ENCODE measurements at regions not wholly inside any gene's neighbourhood (a gene's known extent, or its start where the extent isn't known, plus 50 kb on each side); places are given as distances from the start of the nearest gene placed in this dataset.

GRCh38 chr13:95447814-95448213, 104.7 kb upstream of the CLDN10 start:
- DNase-seq (ENCODE audit: low spot score): no peak

DNA sequence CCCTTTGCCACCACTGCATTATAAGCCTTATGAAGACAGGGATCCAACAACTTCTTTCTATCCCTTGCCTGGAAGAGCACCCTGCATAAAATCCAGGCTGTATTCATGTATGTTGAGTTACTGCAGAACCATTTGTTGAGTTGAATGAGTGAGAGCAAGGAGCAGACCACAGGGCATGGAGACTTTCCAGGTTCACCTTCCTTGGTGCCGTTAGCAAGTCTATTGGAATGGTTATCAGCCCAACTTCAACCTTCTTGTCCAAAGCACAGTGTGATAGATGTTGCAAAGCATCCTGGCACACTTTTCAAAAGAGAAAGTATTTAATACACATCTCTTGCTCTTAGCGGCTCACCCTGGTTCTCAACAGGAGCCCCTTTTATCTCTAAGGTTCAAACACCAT, 100.9 kb upstream of the CLDN10 start:
- no peak for DNase-seq (ENCODE audit: low spot score)

- no peak for DNase-seq (ENCODE audit: low spot score)
These were observed 100.1 kb upstream of the CLDN10 start for GRCh38 chr13:95452375-95452774.

- DNase-seq (ENCODE audit: low spot score): peak; percentile 40
These were observed 96.7 kb upstream of the CLDN10 start for GRCh38 chr13:95455782-95456181.

- DNase-seq (ENCODE audit: low spot score): no peak
These were observed 95.7 kb upstream of the CLDN10 start for GRCh38 chr13:95456815-95457214.

- DNase-seq (ENCODE audit: low spot score): no peak
These were observed 95.2 kb upstream of the CLDN10 start for GRCh38 chr13:95457294-95457693.

GRCh38 chr13:95462801-95463200, 89.7 kb upstream of the CLDN10 start:
- no peak for DNase-seq (ENCODE audit: low spot score)

DNA sequence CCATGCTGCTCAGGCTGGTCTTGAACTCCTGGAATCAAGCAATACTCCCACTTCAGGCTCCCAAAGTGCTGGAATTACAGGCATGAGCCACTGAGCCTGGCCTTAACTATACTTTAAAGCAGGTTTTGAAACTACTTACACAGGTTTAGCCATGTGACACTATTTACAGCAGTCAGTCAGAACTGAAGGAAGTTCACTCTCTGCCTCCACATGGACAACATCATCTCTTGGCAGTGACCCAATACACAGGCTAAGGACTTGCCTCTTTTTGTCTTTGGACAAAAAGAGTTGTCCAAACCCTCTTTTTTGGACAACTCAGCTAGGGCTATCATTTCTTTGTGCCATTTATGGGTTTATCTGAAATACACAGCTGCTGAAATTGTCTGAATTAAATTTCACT, 89.0 kb upstream of the CLDN10 start:
- no peak for DNase-seq (ENCODE audit: low spot score)

- DNase-seq (ENCODE audit: low spot score): no peak
These were observed 81.8 kb upstream of the CLDN10 start for GRCh38 chr13:95470574-95471366.

DNA sequence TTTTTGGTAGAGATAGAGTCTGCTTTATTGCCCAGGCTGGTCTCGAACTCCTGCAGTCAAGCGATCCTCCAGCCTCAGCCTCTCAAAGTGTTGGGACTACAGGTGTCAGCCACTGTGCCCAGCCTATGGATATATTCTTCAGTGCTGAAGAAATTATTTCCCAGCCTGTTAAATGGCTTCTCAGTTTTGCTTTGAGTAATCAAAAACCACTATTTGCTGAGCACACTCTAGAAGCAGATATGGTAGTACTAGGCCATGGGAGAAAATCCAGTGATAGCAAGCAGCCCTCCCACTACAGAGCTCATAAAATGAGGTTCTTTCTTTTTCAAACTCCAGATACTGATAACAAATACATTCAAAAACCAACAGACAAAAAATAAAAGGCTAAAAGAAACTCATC, 80.6 kb upstream of the CLDN10 start:
- DNase-seq (ENCODE audit: low spot score): no peak

DNA sequence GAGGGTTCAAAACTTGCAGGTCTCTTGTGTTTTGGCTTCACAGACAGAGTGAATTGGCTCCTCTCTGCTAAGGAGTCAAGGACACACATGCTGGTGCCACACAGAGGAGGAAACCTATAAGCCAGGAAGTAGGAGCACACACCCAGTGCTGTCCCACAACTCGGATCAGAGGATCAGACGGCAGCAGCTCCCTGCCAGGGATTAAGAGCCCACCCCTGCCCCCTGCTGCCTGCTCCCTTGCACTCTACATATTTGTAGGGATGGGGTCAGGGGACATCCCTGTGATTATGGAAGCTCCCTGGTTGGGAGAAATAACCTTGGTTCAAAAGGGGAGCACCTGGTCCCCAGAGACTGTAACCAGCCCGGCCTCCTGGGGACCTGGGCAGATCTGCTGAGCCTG, 77.5 kb upstream of the CLDN10 start:
- DNase-seq (ENCODE audit: low spot score): no peak

DNA sequence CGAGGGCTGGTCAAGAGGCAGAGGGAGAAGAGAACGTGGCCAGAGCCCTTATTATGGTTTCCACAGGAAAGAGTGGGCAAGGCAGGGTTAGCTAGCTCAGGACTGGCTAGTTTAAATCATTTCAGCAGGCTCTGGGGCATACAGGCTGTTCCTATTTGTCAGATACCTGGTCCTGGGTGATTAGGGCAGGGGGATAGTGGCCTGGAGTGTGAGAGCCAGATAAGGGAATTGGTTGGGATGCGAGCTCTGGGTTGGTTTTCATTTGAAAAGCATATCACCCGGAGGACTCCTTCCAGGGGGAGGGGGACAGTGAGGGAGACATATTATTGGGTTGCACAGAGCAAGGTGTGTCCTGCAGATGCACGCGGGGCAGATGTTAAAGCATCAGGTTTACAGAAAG, 75.3 kb upstream of the CLDN10 start:
- DNase-seq (ENCODE audit: low spot score): no peak

- no peak for DNase-seq (ENCODE audit: low spot score)
These were observed 72.8 kb upstream of the CLDN10 start for GRCh38 chr13:95479731-95480130.

DNA sequence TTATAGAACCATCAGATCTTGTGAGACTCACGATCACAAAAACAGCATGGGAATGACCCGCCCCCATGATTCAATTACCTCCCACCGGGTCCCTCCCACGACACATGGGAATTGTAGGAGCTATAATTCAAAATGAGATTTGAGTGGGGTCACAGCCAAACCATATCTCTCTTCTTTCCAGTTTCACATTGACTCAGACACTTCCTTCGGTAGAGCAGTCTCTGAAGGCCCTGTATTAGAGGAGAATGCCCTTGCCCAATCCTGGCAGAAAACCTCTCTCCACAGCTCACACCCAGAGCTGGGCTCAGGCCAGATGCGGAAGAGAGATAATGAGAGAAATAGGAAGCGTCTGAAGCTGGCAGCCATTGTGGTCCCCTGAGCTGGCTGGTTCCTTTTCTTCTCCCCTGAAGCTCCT, 72.4 kb upstream of the CLDN10 start:
- DNase-seq (ENCODE audit: low spot score): peak; percentile 28

DNA sequence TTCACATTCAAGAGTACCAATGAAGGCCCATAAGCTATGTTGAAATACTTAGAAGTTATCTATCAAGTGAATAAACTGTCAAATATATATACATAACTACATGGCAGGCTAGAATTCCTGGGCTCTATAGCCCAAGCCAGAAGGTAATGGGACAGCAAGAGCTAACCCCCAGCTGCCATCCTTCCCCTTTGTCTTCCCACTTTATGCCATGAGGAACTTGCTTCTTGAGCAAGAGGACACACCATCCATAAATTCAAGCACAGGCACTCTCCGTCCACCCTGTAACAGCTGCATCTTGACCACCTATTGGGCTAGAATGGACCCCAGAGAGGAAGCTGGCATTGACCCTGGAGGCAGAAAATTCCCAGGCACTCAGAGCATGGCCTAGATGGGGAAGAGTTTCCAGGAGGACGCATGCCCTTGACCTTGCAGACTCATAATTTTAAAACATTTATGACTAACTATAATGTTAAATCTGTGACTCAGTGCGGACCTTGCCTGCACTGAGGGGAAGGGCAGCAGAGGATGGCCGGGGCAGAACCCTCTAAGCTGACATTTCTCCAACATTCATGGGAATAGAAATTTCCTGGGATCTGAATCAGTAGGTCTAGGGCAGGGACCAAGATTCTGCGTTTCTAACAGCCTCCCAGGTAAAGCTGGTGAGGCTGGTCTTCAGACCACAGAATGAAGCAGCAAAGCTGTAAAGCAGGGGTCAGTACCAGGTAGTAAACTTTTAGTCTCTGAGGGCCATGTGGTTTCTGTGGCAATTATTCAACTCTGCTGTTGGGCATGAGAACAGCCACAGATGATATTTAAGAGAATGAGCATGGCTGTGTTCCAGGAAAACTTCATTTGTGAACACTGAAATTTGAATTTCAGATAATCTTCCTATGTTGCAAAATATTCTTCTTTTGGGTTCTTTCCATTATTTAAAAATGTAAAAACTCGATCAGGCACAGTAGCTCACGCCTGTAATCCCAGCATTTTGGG, 71.4 kb upstream of the CLDN10 start:
- DNase-seq (ENCODE audit: low spot score): no peak

DNA sequence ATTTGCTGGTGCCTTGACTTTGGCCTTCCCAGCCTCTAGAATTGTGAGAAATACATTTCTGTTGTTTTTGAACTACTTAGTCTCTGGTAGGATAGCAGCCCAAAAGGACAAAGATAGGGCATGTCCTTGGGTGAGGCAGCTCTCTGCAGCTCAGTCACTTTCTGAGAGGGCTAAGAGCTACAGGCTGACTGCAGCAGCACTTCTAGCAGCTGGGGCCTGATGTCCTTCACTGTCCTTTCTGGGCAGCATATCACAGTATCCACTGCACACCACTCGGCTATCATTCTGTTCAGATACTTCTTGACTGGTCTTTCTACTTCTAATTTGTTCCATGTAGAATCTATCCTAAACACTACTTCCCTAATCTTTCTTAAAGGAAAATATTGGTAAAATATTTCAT, 68.5 kb upstream of the CLDN10 start:
- no peak for DNase-seq (ENCODE audit: low spot score)

DNA sequence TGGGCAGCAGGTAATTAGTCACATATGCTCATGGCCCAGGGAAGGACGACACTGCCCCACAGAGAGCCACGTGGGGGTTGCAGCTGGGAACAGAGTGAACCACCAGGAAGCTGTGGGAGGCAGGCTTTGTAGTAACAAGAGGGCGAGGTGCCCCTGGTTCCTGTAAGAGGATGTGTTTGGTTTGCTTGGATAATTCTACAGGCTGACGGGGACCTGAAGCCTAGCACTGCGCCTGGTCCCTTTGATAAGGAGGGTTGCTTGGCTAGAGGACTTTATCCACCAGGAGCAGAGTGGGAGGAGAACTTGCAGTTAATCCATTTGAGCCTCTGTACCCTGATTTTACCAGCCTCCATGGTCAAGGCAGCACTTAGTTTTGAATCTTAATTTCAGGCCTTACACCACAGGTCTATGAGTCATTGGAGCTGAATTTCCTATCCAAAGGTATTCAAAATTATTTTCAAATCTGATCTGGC, 67.4 kb upstream of the CLDN10 start:
- no peak for DNase-seq (ENCODE audit: low spot score)

- no peak for DNase-seq (ENCODE audit: low spot score)
These were observed 66.9 kb upstream of the CLDN10 start for GRCh38 chr13:95485518-95486144.

DNA sequence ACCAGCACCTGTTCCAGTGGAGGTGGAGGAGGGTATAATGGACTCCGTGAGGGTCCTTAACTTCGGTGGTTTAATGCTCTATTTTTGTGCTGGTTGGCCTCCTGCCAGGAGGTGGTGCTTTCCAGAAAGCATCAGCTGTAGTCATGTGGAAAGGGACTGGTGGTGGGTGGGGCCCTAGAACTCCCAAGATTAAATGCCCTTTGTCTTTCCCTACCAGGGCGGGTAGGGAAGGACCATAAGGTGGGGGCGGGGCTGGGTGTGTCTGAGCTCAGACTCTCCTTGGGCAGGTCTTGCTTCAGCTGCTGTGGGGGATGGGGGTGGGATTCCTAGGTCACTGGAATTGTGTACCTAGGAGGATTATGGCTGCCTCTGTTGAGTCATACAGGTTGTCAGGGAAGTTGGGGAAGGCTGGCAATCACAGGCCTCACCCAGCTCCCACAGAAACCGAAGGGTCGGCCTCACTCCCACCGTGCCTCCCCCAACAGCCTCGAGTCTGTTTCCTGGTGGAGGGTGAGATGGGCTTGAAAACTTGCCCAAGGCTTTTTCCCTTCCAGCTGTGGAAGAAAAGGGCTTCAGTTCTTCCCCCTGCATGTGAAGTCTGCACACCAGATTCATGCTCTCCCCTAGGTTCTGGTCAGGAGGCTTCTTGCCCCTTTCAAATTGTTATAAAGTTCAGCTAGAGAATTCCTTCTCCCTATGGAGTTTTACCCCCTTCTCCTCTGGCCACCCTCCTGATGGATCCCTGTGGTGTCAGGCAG, 60.3 kb upstream of the CLDN10 start:
- no peak for DNase-seq (ENCODE audit: low spot score)

DNA sequence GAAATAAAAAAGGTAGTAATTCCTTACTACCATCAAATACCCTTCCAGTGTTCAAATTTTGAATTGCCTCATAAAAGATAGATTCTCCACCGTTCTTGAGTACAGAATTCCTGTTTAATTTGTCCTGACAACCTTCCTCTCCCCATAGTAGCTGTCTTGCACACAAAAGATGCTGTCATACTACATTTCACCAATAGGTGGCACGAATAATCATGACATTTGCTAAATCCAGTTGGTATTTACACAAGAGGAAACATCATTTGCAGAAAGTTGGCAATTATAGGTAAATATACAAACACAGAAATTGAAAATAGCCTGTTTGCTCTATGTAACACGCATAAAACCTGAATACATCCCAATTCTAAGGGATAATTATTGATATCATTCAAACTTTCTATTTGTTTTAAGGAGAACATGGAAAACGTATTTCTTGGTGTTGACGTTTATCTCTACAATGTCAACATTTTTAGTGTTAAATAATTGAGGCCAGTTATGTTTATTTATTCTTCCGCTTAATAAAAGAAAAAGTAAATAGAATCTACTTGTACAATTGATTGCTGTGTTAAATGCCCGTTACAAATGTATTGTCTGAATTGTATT, 58.3 kb upstream of the CLDN10 start:
- peak; percentile 65 for DNase-seq (ENCODE audit: low spot score)

GRCh38 chr13:95496485-95496884, 56.0 kb upstream of the CLDN10 start:
- DNase-seq (ENCODE audit: low spot score): no peak

Measured in SK-N-DZ (cell line).